ENCODE measurements at regions not wholly inside any gene's neighbourhood (a gene's known extent, or its start where the extent isn't known, plus 50 kb on each side); places are given as distances from the start of the nearest gene placed in this dataset.

DNA sequence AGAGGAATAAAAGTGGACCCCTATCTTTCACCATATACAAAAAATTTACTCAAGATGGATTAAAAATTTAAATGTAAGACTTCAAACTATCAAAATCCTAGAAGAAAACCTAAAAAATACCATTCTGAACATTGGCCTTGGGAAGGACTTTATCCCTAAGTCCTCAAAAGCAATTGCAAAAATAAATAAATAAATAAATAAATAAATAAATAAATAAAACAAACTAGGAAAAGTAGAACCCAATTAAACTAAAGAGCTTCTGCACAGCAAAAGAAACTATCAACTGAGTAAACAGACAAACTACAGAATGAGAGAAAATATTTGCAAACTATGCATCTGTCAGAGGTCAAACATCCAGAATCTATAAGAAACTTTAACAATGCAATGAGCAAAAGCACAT, 874.9 kb upstream of the PCDH20 start:
- no peak overlapping the region for H3K9ac ChIP-seq (ENCODE audit: control insufficient read depth, insufficient read depth, low read length)
- intact Hi-C loops (cut with micrococcal nuclease; ENCODE audit: unreplicated experiment) (no loop called here), in situ Hi-C loops (cut with MboI) (no loop called here)
- H3K79me2 ChIP-seq (ENCODE audit: control insufficient read depth, insufficient read depth, low read length) = no peaks in the 10 kb centered on the region
- ChIA-PET SMC1A (ENCODE audit: uncharacterized antibody, unreplicated experiment) (no interaction called here), CTCF (no interaction called here), POLR2A (no interaction called here), RAD21 (ENCODE audit: unreplicated experiment) (no interaction called here)
- no peak overlapping the region for H2AFZ ChIP-seq (ENCODE audit: control insufficient read depth, low read depth, low read length)
- H3K4me2 ChIP-seq (ENCODE audit: control insufficient read depth, insufficient read depth) = no peak overlapping the region
- H3K4me1 ChIP-seq (ENCODE audit: control insufficient read depth, insufficient read depth, low read length) = peaks cover 3% of the 10 kb centered on the region; the same call in 1 of the 2 replicates
- H3K9me3 ChIP-seq (replicated peaks; ENCODE audit: control insufficient read depth, insufficient read depth, low read length) = no peaks in the 10 kb centered on the region
- no TSS peak for BruUV-seq (replicated peaks)
- H3K27me3 ChIP-seq (replicated peaks in 1 of 2; ENCODE audit: control insufficient read depth in 2 of 2, insufficient read depth in 2 of 2, low read length in 1 of 2) = no peaks in the 10 kb centered on the region
- no peak overlapping the region for H3K27ac ChIP-seq (ENCODE audit: control insufficient read depth, insufficient read depth)
- no peak for DNase-seq (ENCODE audit: low read depth, low spot score)
- no peak for FAIRE-seq
- no peak for ATAC-seq
- no peak overlapping the region for H3K4me3 ChIP-seq
- TF ChIP-seq NFYB (IDR thresholded peaks at IDR 0.05; ENCODE audit: insufficient read depth, low read depth, low read length) (no peak), TBL1XR1 (IDR thresholded peaks at IDR 0.05; ENCODE audit: low read depth, low read length) (no peak), CREB1 (IDR thresholded peaks at IDR 0.05; ENCODE audit: low read depth) (no peak), NR2C1 (IDR thresholded peaks at IDR 0.05) (no peak), BRCA1 (IDR thresholded peaks at IDR 0.05; ENCODE audit: low read depth, low read length) (no peak), RCOR1 (conservative IDR thresholded peaks at IDR 0.05; ENCODE audit: low read depth, low read length) (no peak), RAD21 (IDR thresholded peaks at IDR 0.05; ENCODE audit: insufficient read depth, low read depth, low read length) (no peak), SPI1 (IDR thresholded peaks at IDR 0.05; ENCODE audit: borderline replicate concordance, insufficient read depth, low read depth, low read length) (no peak), EGR1 (IDR thresholded peaks at IDR 0.05; ENCODE audit: borderline replicate concordance in 1 of 2, low read depth in 2 of 2, low read length in 2 of 2) (no peak), RFX5 (IDR thresholded peaks at IDR 0.05; ENCODE audit: low read depth, low read length) (no peak), NFIC (IDR thresholded peaks at IDR 0.05; ENCODE audit: low read depth, low read length) (no peak), NR2C2 (IDR thresholded peaks at IDR 0.05; ENCODE audit: borderline replicate concordance, control insufficient read depth, insufficient read length, low read depth) (no peak), SUPT20H (IDR thresholded peaks at IDR 0.05; ENCODE audit: borderline replicate concordance, control insufficient read depth, low read depth, low read length) (no peak), FOS (IDR thresholded peaks at IDR 0.05; ENCODE audit: borderline replicate concordance, extremely low read depth, insufficient read length) (no peak), RBBP5 (conservative IDR thresholded peaks at IDR 0.05) (no peak), POLR2A (IDR thresholded peaks at IDR 0.05; ENCODE audit: low read depth, low read length) (no peak), PAX8 (IDR thresholded peaks at IDR 0.05) (no peak)
- TF ChIP-seq, protein P1, sequence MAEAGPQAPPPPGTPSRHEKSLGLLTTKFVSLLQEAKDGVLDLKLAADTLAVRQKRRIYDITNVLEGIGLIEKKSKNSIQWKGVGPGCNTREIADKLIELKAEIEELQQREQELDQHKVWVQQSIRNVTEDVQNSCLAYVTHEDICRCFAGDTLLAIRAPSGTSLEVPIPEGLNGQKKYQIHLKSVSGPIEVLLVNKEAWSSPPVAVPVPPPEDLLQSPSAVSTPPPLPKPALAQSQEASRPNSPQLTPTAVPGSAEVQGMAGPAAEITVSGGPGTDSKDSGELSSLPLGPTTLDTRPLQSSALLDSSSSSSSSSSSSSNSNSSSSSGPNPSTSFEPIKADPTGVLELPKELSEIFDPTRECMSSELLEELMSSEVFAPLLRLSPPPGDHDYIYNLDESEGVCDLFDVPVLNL (IDR thresholded peaks at IDR 0.05; ENCODE audit: low read depth, low read length) = no peak
- TF ChIP-seq, protein P2, sequence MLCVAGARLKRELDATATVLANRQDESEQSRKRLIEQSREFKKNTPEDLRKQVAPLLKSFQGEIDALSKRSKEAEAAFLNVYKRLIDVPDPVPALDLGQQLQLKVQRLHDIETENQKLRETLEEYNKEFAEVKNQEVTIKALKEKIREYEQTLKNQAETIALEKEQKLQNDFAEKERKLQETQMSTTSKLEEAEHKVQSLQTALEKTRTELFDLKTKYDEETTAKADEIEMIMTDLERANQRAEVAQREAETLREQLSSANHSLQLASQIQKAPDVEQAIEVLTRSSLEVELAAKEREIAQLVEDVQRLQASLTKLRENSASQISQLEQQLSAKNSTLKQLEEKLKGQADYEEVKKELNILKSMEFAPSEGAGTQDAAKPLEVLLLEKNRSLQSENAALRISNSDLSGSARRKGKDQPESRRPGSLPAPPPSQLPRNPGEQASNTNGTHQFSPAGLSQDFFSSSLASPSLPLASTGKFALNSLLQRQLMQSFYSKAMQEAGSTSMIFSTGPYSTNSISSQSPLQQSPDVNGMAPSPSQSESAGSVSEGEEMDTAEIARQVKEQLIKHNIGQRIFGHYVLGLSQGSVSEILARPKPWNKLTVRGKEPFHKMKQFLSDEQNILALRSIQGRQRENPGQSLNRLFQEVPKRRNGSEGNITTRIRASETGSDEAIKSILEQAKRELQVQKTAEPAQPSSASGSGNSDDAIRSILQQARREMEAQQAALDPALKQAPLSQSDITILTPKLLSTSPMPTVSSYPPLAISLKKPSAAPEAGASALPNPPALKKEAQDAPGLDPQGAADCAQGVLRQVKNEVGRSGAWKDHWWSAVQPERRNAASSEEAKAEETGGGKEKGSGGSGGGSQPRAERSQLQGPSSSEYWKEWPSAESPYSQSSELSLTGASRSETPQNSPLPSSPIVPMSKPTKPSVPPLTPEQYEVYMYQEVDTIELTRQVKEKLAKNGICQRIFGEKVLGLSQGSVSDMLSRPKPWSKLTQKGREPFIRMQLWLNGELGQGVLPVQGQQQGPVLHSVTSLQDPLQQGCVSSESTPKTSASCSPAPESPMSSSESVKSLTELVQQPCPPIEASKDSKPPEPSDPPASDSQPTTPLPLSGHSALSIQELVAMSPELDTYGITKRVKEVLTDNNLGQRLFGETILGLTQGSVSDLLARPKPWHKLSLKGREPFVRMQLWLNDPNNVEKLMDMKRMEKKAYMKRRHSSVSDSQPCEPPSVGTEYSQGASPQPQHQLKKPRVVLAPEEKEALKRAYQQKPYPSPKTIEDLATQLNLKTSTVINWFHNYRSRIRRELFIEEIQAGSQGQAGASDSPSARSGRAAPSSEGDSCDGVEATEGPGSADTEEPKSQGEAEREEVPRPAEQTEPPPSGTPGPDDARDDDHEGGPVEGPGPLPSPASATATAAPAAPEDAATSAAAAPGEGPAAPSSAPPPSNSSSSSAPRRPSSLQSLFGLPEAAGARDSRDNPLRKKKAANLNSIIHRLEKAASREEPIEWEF (IDR thresholded peaks at IDR 0.05; ENCODE audit: insufficient replicate concordance, low read depth, low read length) = no peak
- no peaks in the 10 kb centered on the region for H4K20me1 ChIP-seq (ENCODE audit: control insufficient read depth, insufficient read depth)
- no peaks in the 10 kb centered on the region for H3K36me3 ChIP-seq (ENCODE audit: control insufficient read depth in 2 of 2, insufficient read depth in 2 of 2, low read length in 1 of 2)
